C4-2B (cell line): ENCODE measurements at regions not wholly inside any gene's neighbourhood (a gene's known extent, or its start where the extent isn't known, plus 50 kb on each side); places are given as distances from the start of the nearest gene placed in this dataset.

Experiments
- CTCF ChIP-seq: fragments of 450-650 bp; conservative IDR thresholded peaks from 2 replicates; pipeline ENCODE4 v1.5.1; 2017; ENCODE audit warnings: mild to moderate bottlenecking
- ZFX ChIP-seq: fragments of 450-650 bp; IDR thresholded peaks from 2 replicates; pipeline ENCODE4 v1.6.1; 2017

DNA sequence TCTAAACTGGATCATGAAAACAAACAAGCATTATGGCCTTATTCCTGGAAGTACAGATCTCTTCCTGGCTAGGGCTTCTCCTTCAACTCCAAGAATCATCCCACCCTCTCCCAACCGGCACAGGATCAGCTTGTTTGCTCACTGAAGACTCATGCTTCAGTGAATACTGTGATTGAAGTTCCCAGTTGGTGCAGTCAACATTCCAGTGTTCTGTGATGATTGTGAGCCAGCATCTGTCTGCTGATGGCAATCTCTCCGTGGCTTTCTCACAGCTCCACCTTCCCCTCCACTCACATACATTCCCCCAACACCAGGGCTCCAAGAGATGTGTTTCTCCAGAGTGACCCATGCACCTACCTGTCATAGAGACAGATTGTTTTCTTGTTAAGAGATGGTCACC is 421.3 kb upstream of the BTBD3 start:
- TF ChIP-seq CTCF: no peak
- TF ChIP-seq ZFX: no peak
